ENCODE measurements at regions not wholly inside any gene's neighbourhood (a gene's known extent, or its start where the extent isn't known, plus 50 kb on each side); places are given as distances from the start of the nearest gene placed in this dataset.

- no peak for DNase-seq (ENCODE audit: low read depth)
Observed at GRCh38 chr6:30272032-30272431, 54.7 kb upstream of the TRIM39 start.

GRCh38 chr6:30267423-30267822 lies 54.2 kb upstream of the TRIM26 start:
- DNase-seq (ENCODE audit: low read depth): no peak

GRCh38 chr6:30265594-30265993 lies 52.4 kb upstream of the TRIM26 start:
- DNase-seq (ENCODE audit: low read depth): no peak

GRCh38 chr6:30265181-30265580 lies 52.0 kb upstream of the TRIM26 start:
- no peak for DNase-seq (ENCODE audit: low read depth)

GRCh38 chr6:30264743-30265142 lies 51.5 kb upstream of the TRIM26 start:
- peak; percentile 32 for DNase-seq (ENCODE audit: low read depth)

- DNase-seq (ENCODE audit: low read depth): peak; percentile 69
Observed at GRCh38 chr6:30263734-30264133, 50.5 kb upstream of the TRIM26 start.
